B cell (primary cell): ENCODE measurements at regions not wholly inside any gene's neighbourhood (a gene's known extent, or its start where the extent isn't known, plus 50 kb on each side); places are given as distances from the start of the nearest gene placed in this dataset.

Source experiments
- EZH2 ChIP-seq: IDR thresholded peaks from 2 replicates; pipeline ENCODE4 v1.6.1; 2012; ENCODE audit warnings: borderline replicate concordance, low read depth, mild to moderate bottlenecking, moderate library complexity, low read length; ENCODE audit not compliant: insufficient read depth, poor library complexity, severe bottlenecking
- TF ChIP-seq, protein P1 (sequence below): fragments of 200-600 bp; IDR thresholded peaks from one replicate; pipeline ENCODE4 v1.8.0; 2022; ENCODE audit warnings: antibody characterized with exemption, mild to moderate bottlenecking

DNA sequence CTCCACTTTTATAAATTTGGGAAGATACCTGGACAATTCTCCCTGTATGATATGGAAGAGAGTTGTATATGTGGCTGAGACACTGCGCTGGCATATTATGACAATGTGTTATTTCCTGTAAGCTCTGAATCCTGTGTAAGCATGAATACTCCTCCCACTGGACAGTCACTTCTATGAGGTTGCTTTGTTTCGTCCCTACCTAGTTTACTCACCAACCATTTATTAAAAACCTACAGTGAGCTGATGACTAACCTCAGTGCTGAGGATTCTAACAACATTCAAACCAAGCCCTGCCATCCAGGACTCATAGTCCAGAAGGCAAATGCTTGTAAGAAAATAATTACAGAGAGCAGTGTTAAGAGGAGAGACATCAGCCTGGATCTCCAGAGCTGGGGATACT lies 1632.9 kb upstream of the TENM3 start:
- TF ChIP-seq, protein P1, sequence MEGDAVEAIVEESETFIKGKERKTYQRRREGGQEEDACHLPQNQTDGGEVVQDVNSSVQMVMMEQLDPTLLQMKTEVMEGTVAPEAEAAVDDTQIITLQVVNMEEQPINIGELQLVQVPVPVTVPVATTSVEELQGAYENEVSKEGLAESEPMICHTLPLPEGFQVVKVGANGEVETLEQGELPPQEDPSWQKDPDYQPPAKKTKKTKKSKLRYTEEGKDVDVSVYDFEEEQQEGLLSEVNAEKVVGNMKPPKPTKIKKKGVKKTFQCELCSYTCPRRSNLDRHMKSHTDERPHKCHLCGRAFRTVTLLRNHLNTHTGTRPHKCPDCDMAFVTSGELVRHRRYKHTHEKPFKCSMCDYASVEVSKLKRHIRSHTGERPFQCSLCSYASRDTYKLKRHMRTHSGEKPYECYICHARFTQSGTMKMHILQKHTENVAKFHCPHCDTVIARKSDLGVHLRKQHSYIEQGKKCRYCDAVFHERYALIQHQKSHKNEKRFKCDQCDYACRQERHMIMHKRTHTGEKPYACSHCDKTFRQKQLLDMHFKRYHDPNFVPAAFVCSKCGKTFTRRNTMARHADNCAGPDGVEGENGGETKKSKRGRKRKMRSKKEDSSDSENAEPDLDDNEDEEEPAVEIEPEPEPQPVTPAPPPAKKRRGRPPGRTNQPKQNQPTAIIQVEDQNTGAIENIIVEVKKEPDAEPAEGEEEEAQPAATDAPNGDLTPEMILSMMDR, result no peak
- TF ChIP-seq EZH2, result no peak
